ENCODE measurements at regions not wholly inside any gene's neighbourhood (a gene's known extent, or its start where the extent isn't known, plus 50 kb on each side); places are given as distances from the start of the nearest gene placed in this dataset.

DNA sequence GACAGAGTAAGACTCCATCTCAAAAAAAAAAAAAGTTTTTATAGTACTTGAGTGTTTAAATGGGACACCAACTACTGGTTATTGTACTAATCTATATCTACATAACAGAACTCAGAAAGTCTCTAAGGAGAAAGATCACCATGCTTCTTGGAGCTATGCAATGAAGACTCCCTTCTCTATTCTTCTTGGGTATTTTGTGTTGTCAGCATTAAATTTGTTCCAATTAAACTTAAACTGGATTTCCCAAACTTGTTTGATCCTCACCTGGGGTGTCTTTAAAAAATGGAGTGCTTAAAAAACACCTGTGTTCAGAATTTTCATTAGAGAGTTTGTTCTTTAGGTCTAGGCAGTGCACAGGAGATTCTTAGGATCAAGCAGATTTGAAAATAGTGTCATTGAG, 536.0 kb downstream of the GATA3 start:
- TF ChIP-seq, protein P1, sequence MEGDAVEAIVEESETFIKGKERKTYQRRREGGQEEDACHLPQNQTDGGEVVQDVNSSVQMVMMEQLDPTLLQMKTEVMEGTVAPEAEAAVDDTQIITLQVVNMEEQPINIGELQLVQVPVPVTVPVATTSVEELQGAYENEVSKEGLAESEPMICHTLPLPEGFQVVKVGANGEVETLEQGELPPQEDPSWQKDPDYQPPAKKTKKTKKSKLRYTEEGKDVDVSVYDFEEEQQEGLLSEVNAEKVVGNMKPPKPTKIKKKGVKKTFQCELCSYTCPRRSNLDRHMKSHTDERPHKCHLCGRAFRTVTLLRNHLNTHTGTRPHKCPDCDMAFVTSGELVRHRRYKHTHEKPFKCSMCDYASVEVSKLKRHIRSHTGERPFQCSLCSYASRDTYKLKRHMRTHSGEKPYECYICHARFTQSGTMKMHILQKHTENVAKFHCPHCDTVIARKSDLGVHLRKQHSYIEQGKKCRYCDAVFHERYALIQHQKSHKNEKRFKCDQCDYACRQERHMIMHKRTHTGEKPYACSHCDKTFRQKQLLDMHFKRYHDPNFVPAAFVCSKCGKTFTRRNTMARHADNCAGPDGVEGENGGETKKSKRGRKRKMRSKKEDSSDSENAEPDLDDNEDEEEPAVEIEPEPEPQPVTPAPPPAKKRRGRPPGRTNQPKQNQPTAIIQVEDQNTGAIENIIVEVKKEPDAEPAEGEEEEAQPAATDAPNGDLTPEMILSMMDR (conservative IDR thresholded peaks at IDR 0.05), result no peak
- no peak for TF ChIP-seq EZH2 (IDR thresholded peaks at IDR 0.05; ENCODE audit: low read depth)
